Lower lobe of right lung (tissue), 2 donors: ENCODE measurements at regions not wholly inside any gene's neighbourhood (a gene's known extent, or its start where the extent isn't known, plus 50 kb on each side); places are given as distances from the start of the nearest gene placed in this dataset.

Source experiments
- ATAC-seq, 2 donors: fragments of 200-7000 bp; cut with Tn5 transposase; one replicate each; pipeline ENCODE4 v1.9.1; 2020 to 2022; ENCODE audit warnings: mild to moderate bottlenecking in 2 of 2, moderate library complexity in 2 of 2
- DNase-seq: peaks from one replicate; pipeline ENCODE4 v3.0.0-alpha.2; 2020
- H3K27ac ChIP-seq: fragments of 200-600 bp; one replicate; pipeline ENCODE4 v1.8.0; 2022
- H3K27me3 ChIP-seq: fragments of 200-600 bp; one replicate; pipeline ENCODE4 v1.8.0; 2022; ENCODE audit warnings: low read depth
- H3K36me3 ChIP-seq: fragments of 200-600 bp; one replicate; pipeline ENCODE4 v1.8.0; 2022; ENCODE audit warnings: mild to moderate bottlenecking
- H3K4me1 ChIP-seq: fragments of 200-600 bp; one replicate; pipeline ENCODE4 v1.8.0; 2022
- H3K4me3 ChIP-seq: fragments of 200-600 bp; one replicate; pipeline ENCODE4 v1.8.0; 2022; ENCODE audit warnings: mild to moderate bottlenecking
- H3K9me3 ChIP-seq: fragments of 200-600 bp; one replicate; pipeline ENCODE4 v1.8.0; 2022
- CTCF ChIP-seq: fragments of 200-600 bp; IDR thresholded peaks from one replicate; pipeline ENCODE4 v1.8.0; 2022; ENCODE audit warnings: antibody characterized with exemption, mild to moderate bottlenecking
- intact Hi-C: fragments of 100-400 bp; cut with DNase I; formaldehyde crosslinking; loops from one replicate; pipeline ENCODE4 v1.11.0; 2022
- donor health status: DM: no; HTN: yes; CAD: no; lungs with severe emphysema.

GRCh38 chr9:68648971-68649370 lies 56.1 kb upstream of the PIP5K1B start:
- no peak overlapping the region for H3K4me3 ChIP-seq
- no peak for DNase-seq
- TF ChIP-seq CTCF, result no peak
- ATAC-seq, result no peak
- H3K27ac ChIP-seq, result no peak overlapping the region
- no peaks in the 10 kb centered on the region for H3K36me3 ChIP-seq
- intact Hi-C loops, result no loop called here
- H3K9me3 ChIP-seq, result no peaks in the 10 kb centered on the region
- no peaks in the 10 kb centered on the region for H3K4me1 ChIP-seq
- H3K27me3 ChIP-seq, result no peaks in the 10 kb centered on the region

- no peak for ATAC-seq
- Histone ChIP-seq H3K27ac (no peak overlapping the region), H3K4me1 (no peaks in the 10 kb centered on the region), H3K4me3 (no peak overlapping the region), H3K9me3 (no peaks in the 10 kb centered on the region), H3K36me3 (no peaks in the 10 kb centered on the region), H3K27me3 (no peaks in the 10 kb centered on the region)
- TF ChIP-seq CTCF, result no peak
- intact Hi-C loops, result no loop called here
- DNase-seq, result no peak
These were observed 53.7 kb upstream of the PIP5K1B start for GRCh38 chr9:68651280-68651893.

GRCh38 chr9:68653141-68653595 lies 51.9 kb upstream of the PIP5K1B start:
- Histone ChIP-seq H3K27me3 (no peaks in the 10 kb centered on the region), H3K27ac (no peak overlapping the region), H3K4me3 (no peak overlapping the region), H3K9me3 (no peaks in the 10 kb centered on the region), H3K4me1 (no peaks in the 10 kb centered on the region), H3K36me3 (no peaks in the 10 kb centered on the region)
- ATAC-seq, result no peak
- DNase-seq, result no peak
- no peak for TF ChIP-seq CTCF
- intact Hi-C loops, result no loop called here

GRCh38 chr9:68654075-68654474 lies 51.0 kb upstream of the PIP5K1B start:
- Histone ChIP-seq H3K4me3 (no peak overlapping the region), H3K27me3 (no peaks in the 10 kb centered on the region), H3K27ac (no peak overlapping the region), H3K9me3 (no peaks in the 10 kb centered on the region), H3K4me1 (no peaks in the 10 kb centered on the region), H3K36me3 (no peaks in the 10 kb centered on the region)
- no peak for TF ChIP-seq CTCF
- ATAC-seq (no peak), DNase-seq (no peak)
- intact Hi-C loops, result no loop called here
